IMR-90 (cell line): ENCODE measurements at regions not wholly inside any gene's neighbourhood (a gene's known extent, or its start where the extent isn't known, plus 50 kb on each side); places are given as distances from the start of the nearest gene placed in this dataset.

ENCODE experiments used
- ATAC-seq: fragments of 200-7000 bp; cut with Tn5 transposase; 2 replicates; pipeline ENCODE4 v1.9.1; 2020; ENCODE audit warnings: low read depth, mild to moderate bottlenecking, moderate library complexity
- BruUV-seq: library from RNA; stranded (reverse); fragments of 400-500 nt; replicated peaks from 2 replicates; lab custom pipeline; 2021; lab: Mats Ljungman, UMichigan
- CTCF ChIA-PET: fragments of 300-600 bp; formaldehyde crosslinking; extraction: SDS; loops from one replicate; lab custom pipeline; 2021; ENCODE audit warnings: antibody characterized with exemption; lab: Yijun Ruan, JAX
- POLR2A ChIA-PET: fragments of 300-600 bp; sonication (Branson Sonifier 250); formaldehyde crosslinking; loops from one replicate; lab custom pipeline; 2022; ENCODE audit warnings: antibody characterized with exemption; ENCODE audit not compliant: unreplicated experiment; lab: Charles Lee
- DNase-seq: peaks from one replicate; pipeline ENCODE4 v3.0.0; 2013
- H2AFZ ChIP-seq: replicated peaks from 2 replicates; pipeline ENCODE3; 2013; ENCODE audit warnings: low read length, mild to moderate bottlenecking; ENCODE audit not compliant: poor library complexity
- H2AK5ac ChIP-seq: 2 replicates; pipeline ENCODE4 v1.6.1; 2013; ENCODE audit warnings: low read depth, low read length, inconsistent platforms
- H2AK9ac ChIP-seq: replicated peaks from 2 replicates; pipeline ENCODE3; 2013; ENCODE audit warnings: mild to moderate bottlenecking, low read depth, low read length, moderate library complexity; ENCODE audit not compliant: poor library complexity
- H2BK120ac ChIP-seq: 2 replicates; pipeline ENCODE4 v1.6.1; 2013; ENCODE audit warnings: low read depth, low read length, inconsistent platforms
- H2BK15ac ChIP-seq: 3 replicates; pipeline ENCODE4 v1.6.1; 2013; ENCODE audit warnings: low read depth, low read length, inconsistent platforms
- H2BK20ac ChIP-seq: 2 replicates; pipeline ENCODE4 v1.6.1; 2013; ENCODE audit warnings: low read depth, mild to moderate bottlenecking, inconsistent platforms, low read length, moderate library complexity
- H2BK5ac ChIP-seq: 2 replicates; pipeline ENCODE4 v1.6.1; 2013; ENCODE audit warnings: mild to moderate bottlenecking, low read depth, low read length, inconsistent platforms; ENCODE audit not compliant: poor library complexity, severe bottlenecking
- H3K14ac ChIP-seq: replicated peaks from 2 replicates; pipeline ENCODE4 v1.6.1; 2013; ENCODE audit warnings: low read depth, low read length, inconsistent platforms
- H3K18ac ChIP-seq: 2 replicates; pipeline ENCODE4 v1.6.1; 2013; ENCODE audit warnings: low read depth, low read length, control low read depth
- H3K23ac ChIP-seq: 2 replicates; pipeline ENCODE4 v1.6.1; 2013; ENCODE audit warnings: low read depth, low read length, inconsistent platforms
- H3K27ac ChIP-seq: 2 replicates; pipeline ENCODE4 v1.5.1; 2013; ENCODE audit warnings: mild to moderate bottlenecking, control low read depth, low read length; ENCODE audit not compliant: insufficient read depth
- H3K27me3 ChIP-seq: 2 replicates; pipeline ENCODE4 v1.6.1; 2013; ENCODE audit warnings: low read length; ENCODE audit not compliant: control insufficient read depth, insufficient read depth
- H3K36me3 ChIP-seq: 2 replicates; pipeline ENCODE4 v1.6.1; 2013; ENCODE audit warnings: low read length, mixed read lengths; ENCODE audit not compliant: control insufficient read depth, insufficient read depth
- H3K4ac ChIP-seq: 2 replicates; pipeline ENCODE4 v1.6.1; 2013; ENCODE audit warnings: low read depth, low read length, inconsistent platforms
- H3K4me1 ChIP-seq: 2 replicates; pipeline ENCODE4 v1.6.1; 2013; ENCODE audit warnings: low read length, mixed read lengths; ENCODE audit not compliant: control insufficient read depth, insufficient read depth
- H3K4me2 ChIP-seq: 2 replicates; pipeline ENCODE4 v1.6.1; 2013; ENCODE audit warnings: low read depth, mild to moderate bottlenecking, control low read depth, low read length, moderate library complexity
- H3K4me3 ChIP-seq: 2 replicates; pipeline ENCODE4 v1.5.1; 2013; ENCODE audit warnings: low read depth, mild to moderate bottlenecking, control low read depth, low read length, moderate library complexity; ENCODE audit not compliant: insufficient read depth
- H3K56ac ChIP-seq: 2 replicates; pipeline ENCODE4 v1.6.1; 2013; ENCODE audit warnings: low read length, inconsistent platforms; ENCODE audit not compliant: insufficient read depth; ENCODE audit errors: extremely low read depth
- H3K79me1 ChIP-seq, 2 experiments: 2 replicates each; pipeline ENCODE4 v1.6.1; 2013; ENCODE audit warnings: low read length in 2 of 2, inconsistent platforms in 1 of 2, low read depth in 1 of 2
- H3K9ac ChIP-seq: 2 replicates; pipeline ENCODE4 v1.6.1; 2013; ENCODE audit warnings: low read depth, low read length, control low read depth
- H3K9me1 ChIP-seq: 2 replicates; pipeline ENCODE4 v1.6.1; 2013; ENCODE audit warnings: low read length, inconsistent platforms; ENCODE audit not compliant: insufficient read depth
- H3K9me3 ChIP-seq: 2 replicates; pipeline ENCODE4 v1.6.1; 2013; ENCODE audit warnings: low read length; ENCODE audit not compliant: control insufficient read depth, insufficient read depth
- H4K20me1 ChIP-seq: 2 replicates; pipeline ENCODE4 v1.6.1; 2013; ENCODE audit warnings: low read length, inconsistent platforms; ENCODE audit not compliant: insufficient read depth
- H4K5ac ChIP-seq: 2 replicates; pipeline ENCODE4 v1.6.1; 2013; ENCODE audit warnings: mild to moderate bottlenecking, low read depth, low read length, control low read depth
- H4K8ac ChIP-seq, 2 experiments: 2 replicates each; pipeline ENCODE4 v1.6.1; 2013; ENCODE audit warnings: low read depth in 2 of 2, low read length in 2 of 2, control low read depth in 1 of 2, inconsistent platforms in 1 of 2
- H4K91ac ChIP-seq: 2 replicates; pipeline ENCODE4 v1.6.1; 2013; ENCODE audit warnings: low read depth, low read length, inconsistent platforms; ENCODE audit not compliant: insufficient read depth
- BHLHE40 ChIP-seq: fragments of 150-350 bp; IDR thresholded peaks from 2 replicates; pipeline ENCODE4 v1.6.1; 2016; ENCODE audit warnings: mild to moderate bottlenecking, low read depth, low read length
- CEBPB ChIP-seq: IDR thresholded peaks from 2 replicates; pipeline ENCODE4 v1.6.1; 2012; ENCODE audit warnings: low read depth, low read length, improper control_type of control experiment
- CHD1 ChIP-seq: IDR thresholded peaks from 2 replicates; pipeline ENCODE4 v1.6.1; 2012; ENCODE audit warnings: low read depth, low read length, improper control_type of control experiment
- FOS ChIP-seq: fragments of 150-350 bp; IDR thresholded peaks from 2 replicates; pipeline ENCODE4 v1.6.1; 2016; ENCODE audit warnings: low read depth, low read length
- MAFK ChIP-seq: IDR thresholded peaks from 2 replicates; pipeline ENCODE4 v1.6.1; 2012; ENCODE audit warnings: low read depth, low read length, improper control_type of control experiment
- MAZ ChIP-seq: IDR thresholded peaks from 2 replicates; pipeline ENCODE4 v1.6.1; 2012; ENCODE audit warnings: low read depth, mild to moderate bottlenecking, low read length, improper control_type of control experiment, moderate library complexity, borderline replicate concordance
- MXI1 ChIP-seq: IDR thresholded peaks from 2 replicates; pipeline ENCODE4 v1.6.1; 2012; ENCODE audit warnings: low read depth, mild to moderate bottlenecking, low read length, moderate library complexity, borderline replicate concordance
- NFE2L2 ChIP-seq: fragments of 150-350 bp; IDR thresholded peaks from 2 replicates; pipeline ENCODE4 v1.6.1; 2016; ENCODE audit warnings: low read depth, mild to moderate bottlenecking, low read length
- POLR2A ChIP-seq: IDR thresholded peaks from 2 replicates; pipeline ENCODE4 v1.6.1; 2012; ENCODE audit warnings: mild to moderate bottlenecking, low read depth, low read length
- RAD21 ChIP-seq: IDR thresholded peaks from 2 replicates; pipeline ENCODE4 v1.6.1; 2012; ENCODE audit warnings: low read length, improper control_type of control experiment
- RCOR1 ChIP-seq: IDR thresholded peaks from 2 replicates; pipeline ENCODE4 v1.6.1; 2012; ENCODE audit warnings: mild to moderate bottlenecking, low read length, improper control_type of control experiment; ENCODE audit not compliant: insufficient replicate concordance
- RFX5 ChIP-seq: IDR thresholded peaks from 2 replicates; pipeline ENCODE4 v1.8.0; 2012; ENCODE audit warnings: low read depth, mild to moderate bottlenecking, low read length, moderate library complexity
- SMC3 ChIP-seq: fragments of 150-350 bp; IDR thresholded peaks from 2 replicates; pipeline ENCODE4 v1.6.1; 2016; ENCODE audit warnings: low read depth, mild to moderate bottlenecking, antibody characterized with exemption, low read length, moderate library complexity
- WGBS, 2 experiments: methylation state at CpG; one replicate each; pipeline versions ENCODE4 v1.1.5 to v1.1.7; 2013; ENCODE audit warnings: missing lambda C conversion rate in 2 of 2; ENCODE audit not compliant: insufficient read length in 1 of 2; ENCODE audit errors: extremely low coverage in 2 of 2; 5-methylcytosine and 5-hydroxymethylcytosine counted together
- dilution Hi-C: fragments of 300-500 bp; cut with HindIII; formaldehyde crosslinking; loops from one replicate; pipeline ENCODE4 v1.14.3; 2018; ENCODE audit warnings: low sequenced_read_pairs; ENCODE audit not compliant: unreplicated experiment
- in situ Hi-C: fragments of 300-500 bp; cut with MboI; formaldehyde crosslinking; loops from 3 replicates; pipeline ENCODE4 v1.14.3; 2019; ENCODE audit warnings: low sequenced_read_pairs, inconsistent platforms, mixed read lengths
- intact Hi-C: fragments of 100-400 bp; cut with micrococcal nuclease; formaldehyde crosslinking; loops from 2 replicates; pipeline ENCODE4 v1.10.0; 2022
- TF ChIP-seq, protein P1 (sequence below): conservative IDR thresholded peaks from 2 replicates; pipeline ENCODE4 v1.5.1; 2012; ENCODE audit warnings: mild to moderate bottlenecking, low read depth, low read length, improper control_type of control experiment
- TF ChIP-seq, protein P2 (sequence below): fragments of 150-350 bp; IDR thresholded peaks from 2 replicates; pipeline ENCODE4 v1.6.1; 2016; ENCODE audit warnings: low read depth, mild to moderate bottlenecking, low read length, moderate library complexity, borderline replicate concordance
- TF ChIP-seq, protein P3 (sequence below): fragments of 150-350 bp; IDR thresholded peaks from 2 replicates; pipeline ENCODE4 v1.6.1; 2017; ENCODE audit warnings: mild to moderate bottlenecking, antibody characterized with exemption, low read length, low read depth

DNA sequence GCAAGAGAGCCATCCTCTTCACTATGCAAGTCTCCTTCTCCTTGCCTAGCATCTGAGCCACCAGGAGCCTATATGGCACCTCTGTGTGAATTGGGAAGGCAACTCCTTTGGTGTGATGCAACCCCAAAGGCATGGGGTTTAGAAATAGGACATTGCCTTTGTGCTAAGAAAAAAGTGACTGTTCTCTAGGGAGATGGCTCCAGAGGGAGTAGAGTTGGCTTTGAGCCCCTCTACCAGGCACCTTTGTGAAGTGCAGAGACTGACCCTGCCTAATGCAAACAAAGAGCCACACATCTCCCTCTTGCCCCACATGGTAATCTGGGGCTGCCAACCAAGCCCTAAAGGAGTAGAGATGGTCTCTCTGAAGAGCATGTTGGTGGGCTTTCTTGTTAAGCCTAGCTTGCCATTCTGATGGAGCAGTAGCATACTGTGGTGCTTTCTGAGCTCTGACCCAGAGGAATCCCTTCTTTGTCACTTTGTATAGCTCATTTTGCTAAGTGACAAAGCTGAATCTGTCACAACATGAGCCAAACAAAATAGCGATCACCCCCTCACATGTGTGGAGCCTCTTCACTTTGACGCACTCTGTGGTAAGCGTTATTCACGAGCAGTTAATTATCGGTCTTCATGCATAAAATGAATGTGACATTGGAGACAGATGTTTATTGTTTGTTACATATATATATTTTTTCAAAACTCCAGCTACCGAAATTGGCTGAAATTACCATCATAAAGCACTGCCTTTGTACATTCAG is 74.4 kb downstream of the RWDD3 start:
- Histone ChIP-seq H3K23ac (no peak overlapping the region), H2BK15ac (no peak overlapping the region), H3K4me1 (no peaks in the 10 kb centered on the region), H2AFZ (no peak overlapping the region), H3K4ac (no peak overlapping the region), H3K79me1 (no peaks in the 10 kb centered on the region), H2AK9ac (no peak overlapping the region), H3K9me1 (no peaks in the 10 kb centered on the region), H4K5ac (no peak overlapping the region), H3K14ac (no peak overlapping the region), H4K91ac (no peak overlapping the region), H3K18ac (no peak overlapping the region), H3K4me3 (no peak overlapping the region), H4K8ac (no peak overlapping the region), H2BK120ac (no peak overlapping the region), H2AK5ac (no peak overlapping the region), H3K27me3 (peaks cover 7% of the 10 kb centered on the region; the same call in 1 of the 2 replicates), H3K27ac (no peak overlapping the region), H4K20me1 (no peaks in the 10 kb centered on the region), H3K36me3 (no peaks in the 10 kb centered on the region), H2BK5ac (no peak overlapping the region), H3K9ac (no peak overlapping the region), H3K56ac (no peak overlapping the region), H2BK20ac (no peak overlapping the region), H3K4me2 (no peak overlapping the region), H3K9me3 (no peaks in the 10 kb centered on the region)
- dilution Hi-C loops (no loop called here), in situ Hi-C loops (no loop called here), intact Hi-C loops (no loop called here)
- ATAC-seq (no peak), DNase-seq (no peak)
- CTCF ChIA-PET, result no interaction called here
- no peak for TF ChIP-seq RFX5
- TF ChIP-seq SMC3, result no peak
- TF ChIP-seq BHLHE40, result no peak
- no peak for TF ChIP-seq RAD21
- TF ChIP-seq, protein P1, sequence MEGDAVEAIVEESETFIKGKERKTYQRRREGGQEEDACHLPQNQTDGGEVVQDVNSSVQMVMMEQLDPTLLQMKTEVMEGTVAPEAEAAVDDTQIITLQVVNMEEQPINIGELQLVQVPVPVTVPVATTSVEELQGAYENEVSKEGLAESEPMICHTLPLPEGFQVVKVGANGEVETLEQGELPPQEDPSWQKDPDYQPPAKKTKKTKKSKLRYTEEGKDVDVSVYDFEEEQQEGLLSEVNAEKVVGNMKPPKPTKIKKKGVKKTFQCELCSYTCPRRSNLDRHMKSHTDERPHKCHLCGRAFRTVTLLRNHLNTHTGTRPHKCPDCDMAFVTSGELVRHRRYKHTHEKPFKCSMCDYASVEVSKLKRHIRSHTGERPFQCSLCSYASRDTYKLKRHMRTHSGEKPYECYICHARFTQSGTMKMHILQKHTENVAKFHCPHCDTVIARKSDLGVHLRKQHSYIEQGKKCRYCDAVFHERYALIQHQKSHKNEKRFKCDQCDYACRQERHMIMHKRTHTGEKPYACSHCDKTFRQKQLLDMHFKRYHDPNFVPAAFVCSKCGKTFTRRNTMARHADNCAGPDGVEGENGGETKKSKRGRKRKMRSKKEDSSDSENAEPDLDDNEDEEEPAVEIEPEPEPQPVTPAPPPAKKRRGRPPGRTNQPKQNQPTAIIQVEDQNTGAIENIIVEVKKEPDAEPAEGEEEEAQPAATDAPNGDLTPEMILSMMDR, result no peak
- TF ChIP-seq, protein P2, sequence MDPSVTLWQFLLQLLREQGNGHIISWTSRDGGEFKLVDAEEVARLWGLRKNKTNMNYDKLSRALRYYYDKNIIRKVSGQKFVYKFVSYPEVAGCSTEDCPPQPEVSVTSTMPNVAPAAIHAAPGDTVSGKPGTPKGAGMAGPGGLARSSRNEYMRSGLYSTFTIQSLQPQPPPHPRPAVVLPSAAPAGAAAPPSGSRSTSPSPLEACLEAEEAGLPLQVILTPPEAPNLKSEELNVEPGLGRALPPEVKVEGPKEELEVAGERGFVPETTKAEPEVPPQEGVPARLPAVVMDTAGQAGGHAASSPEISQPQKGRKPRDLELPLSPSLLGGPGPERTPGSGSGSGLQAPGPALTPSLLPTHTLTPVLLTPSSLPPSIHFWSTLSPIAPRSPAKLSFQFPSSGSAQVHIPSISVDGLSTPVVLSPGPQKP, result no peak
- no peak for TF ChIP-seq MAFK
- TF ChIP-seq, protein P3, sequence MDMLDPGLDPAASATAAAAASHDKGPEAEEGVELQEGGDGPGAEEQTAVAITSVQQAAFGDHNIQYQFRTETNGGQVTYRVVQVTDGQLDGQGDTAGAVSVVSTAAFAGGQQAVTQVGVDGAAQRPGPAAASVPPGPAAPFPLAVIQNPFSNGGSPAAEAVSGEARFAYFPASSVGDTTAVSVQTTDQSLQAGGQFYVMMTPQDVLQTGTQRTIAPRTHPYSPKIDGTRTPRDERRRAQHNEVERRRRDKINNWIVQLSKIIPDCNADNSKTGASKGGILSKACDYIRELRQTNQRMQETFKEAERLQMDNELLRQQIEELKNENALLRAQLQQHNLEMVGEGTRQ, result no peak
- TF ChIP-seq POLR2A, result no peak
- TF ChIP-seq MAZ, result no peak
- TF ChIP-seq FOS, result no peak
- TF ChIP-seq CHD1, result no peak
- TF ChIP-seq MXI1, result no peak
- no peak for TF ChIP-seq RCOR1
- TF ChIP-seq NFE2L2, result no peak
- TF ChIP-seq CEBPB, result no peak
- no CpG with 5 or more reads among the region's 6 CpGs for WGBS, 2 experiments
- POLR2A ChIA-PET, result no interaction called here
- no TSS peak for BruUV-seq
